ENCODE measurements at regions not wholly inside any gene's neighbourhood (a gene's known extent, or its start where the extent isn't known, plus 50 kb on each side); places are given as distances from the start of the nearest gene placed in this dataset.

- TF ChIP-seq CTCF (conservative IDR thresholded peaks at IDR 0.05 in 1 of 2, IDR thresholded peaks at IDR 0.05 in 1 of 2; ENCODE audit: low read depth in 1 of 2, low read length in 2 of 2) (peak; percentile 92 to 96), EZH2 (IDR thresholded peaks at IDR 0.05; ENCODE audit: low read length, missing control alignments) (no peak)
Measured at GRCh38 chr20:34190679-34191090, 50.5 kb upstream of the ASIP start.

Data from fibroblast of lung (primary cell).